GM21390 (cell line): ENCODE measurements at regions not wholly inside any gene's neighbourhood (a gene's known extent, or its start where the extent isn't known, plus 50 kb on each side); places are given as distances from the start of the nearest gene placed in this dataset.

Experiments
- ATAC-seq: cut with Tn5 transposase; IDR thresholded peaks from one replicate; pipeline ENCODE4 v1.9.1; 2021; ENCODE audit not compliant: unreplicated experiment

DNA sequence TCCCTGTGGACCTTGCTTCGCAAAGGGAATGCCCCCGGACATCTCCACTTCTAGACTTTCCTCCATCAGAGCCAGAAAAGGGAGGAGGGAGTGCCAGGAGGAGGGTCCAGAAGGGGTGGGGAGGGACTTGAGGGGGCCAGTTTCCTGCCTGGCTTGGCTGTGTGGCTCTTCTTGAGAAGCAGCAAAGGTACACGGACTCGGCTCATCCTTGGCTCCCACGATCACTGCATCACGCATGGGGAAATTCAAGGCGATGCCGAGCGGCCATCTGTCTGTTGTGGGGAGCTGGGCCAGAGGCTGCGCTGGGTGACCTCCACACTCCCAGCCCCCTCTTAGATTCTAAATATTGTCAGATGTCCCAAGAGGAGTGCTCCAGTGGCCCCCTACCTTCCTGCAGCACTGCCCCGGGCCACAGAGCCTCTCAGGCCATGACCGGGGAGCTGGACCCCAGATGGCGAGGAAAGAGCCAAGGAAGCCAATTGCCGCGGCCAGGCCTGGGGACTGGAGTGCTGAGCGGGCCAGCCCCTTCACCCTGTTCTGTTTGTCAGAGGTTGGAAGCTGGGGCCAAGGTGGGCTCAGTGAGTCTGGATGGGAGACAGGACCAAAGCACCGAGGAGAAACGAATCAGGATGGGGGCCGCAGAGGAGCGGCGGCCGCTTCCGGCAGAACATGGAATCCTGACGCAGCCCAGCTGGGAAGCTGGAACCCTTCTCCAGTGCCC, 104.5 kb downstream of the RBFOX3 start:
- no peak for ATAC-seq

DNA sequence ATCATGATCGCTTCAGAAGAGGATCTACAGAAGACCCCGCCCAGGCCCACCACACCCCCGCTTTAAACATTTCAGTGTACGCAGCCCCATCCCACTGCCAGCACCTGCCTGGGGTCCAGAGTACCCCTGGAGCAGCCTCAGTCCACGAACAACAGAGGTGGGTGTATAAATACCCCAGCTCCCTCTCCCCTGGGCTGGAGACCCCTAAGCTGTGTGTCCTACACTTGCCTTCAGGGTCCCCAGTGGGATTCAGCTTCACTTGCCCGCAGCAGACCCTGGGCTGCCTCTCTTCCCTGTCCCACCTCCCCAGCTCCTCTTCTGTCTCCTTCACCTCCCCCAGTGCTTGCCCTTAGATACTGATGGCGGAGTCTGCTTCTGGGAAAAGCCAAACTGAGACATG, 105.7 kb downstream of the RBFOX3 start:
- ATAC-seq = no peak

DNA sequence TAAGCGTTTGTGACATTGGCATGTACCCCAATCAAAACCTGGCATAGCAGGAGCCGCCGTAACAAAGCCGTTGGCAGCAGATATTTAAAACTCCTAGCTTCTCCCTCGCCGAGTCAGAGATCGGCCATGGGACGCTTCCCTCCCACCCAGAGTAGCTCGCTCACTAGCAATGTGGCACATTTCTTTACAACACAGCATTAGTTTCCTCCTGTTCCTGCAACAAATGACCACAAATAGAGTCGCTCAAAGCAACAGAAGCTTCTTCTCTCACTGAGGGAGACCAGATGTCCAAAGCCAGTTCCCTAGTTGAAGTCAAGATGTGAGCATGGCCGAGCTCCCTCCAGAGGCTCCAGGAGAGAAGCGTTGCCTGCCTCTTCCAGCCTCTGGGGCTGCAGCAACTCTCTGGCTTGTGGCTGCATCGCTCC, 106.7 kb downstream of the RBFOX3 start:
- no peak for ATAC-seq

DNA sequence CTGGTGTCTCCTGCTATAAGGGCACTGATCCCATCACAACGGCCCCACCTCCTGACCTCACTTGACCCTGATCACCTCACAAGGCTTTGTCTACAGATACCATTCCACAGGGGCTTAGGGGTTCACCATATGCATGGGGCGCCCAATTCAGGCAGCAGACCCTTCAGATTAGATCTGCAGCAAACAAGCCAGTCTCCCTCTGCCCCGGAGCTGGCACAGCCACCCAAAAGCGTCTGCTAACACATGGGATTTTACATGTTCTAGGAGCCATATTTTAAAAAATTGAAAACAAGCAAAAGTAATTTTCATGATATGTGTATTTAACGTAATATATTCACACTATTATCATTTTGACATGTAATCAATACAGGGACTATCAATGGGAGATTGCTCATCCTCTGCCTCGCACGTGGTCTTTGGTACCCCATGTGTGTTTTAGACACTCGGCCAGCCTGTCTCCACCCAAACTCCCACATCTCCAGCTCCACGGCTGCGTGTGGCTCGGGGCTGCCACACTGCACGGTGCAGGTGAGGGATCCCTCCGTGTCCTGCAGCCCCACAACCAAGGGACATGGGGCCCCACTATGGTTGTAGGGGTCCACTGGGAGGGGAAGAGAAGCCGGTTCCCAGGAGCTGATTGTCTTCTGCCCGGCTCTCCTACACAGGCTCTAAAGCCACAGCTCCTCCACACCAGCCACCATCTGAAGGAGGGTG, 107.6 kb downstream of the RBFOX3 start:
- no peak for ATAC-seq

DNA sequence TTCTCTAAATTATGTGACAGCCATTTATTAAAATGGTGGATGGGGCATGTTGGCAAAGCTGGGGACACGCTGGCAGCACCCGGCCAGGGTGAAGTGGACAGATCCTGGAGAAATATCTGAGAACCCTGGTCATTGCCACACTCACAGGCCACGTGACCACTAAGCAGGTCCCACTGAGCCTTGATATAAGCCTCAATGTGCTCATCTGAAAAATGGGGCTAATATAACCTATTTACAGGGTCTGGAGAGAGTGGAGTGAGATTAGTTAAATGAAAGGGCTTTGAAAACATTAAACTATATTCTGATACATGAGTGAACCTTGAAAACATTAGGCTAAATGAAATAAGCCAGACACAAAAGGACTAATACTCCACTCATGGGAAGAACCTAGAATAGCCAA, 108.9 kb downstream of the RBFOX3 start:
- no peak for ATAC-seq

DNA sequence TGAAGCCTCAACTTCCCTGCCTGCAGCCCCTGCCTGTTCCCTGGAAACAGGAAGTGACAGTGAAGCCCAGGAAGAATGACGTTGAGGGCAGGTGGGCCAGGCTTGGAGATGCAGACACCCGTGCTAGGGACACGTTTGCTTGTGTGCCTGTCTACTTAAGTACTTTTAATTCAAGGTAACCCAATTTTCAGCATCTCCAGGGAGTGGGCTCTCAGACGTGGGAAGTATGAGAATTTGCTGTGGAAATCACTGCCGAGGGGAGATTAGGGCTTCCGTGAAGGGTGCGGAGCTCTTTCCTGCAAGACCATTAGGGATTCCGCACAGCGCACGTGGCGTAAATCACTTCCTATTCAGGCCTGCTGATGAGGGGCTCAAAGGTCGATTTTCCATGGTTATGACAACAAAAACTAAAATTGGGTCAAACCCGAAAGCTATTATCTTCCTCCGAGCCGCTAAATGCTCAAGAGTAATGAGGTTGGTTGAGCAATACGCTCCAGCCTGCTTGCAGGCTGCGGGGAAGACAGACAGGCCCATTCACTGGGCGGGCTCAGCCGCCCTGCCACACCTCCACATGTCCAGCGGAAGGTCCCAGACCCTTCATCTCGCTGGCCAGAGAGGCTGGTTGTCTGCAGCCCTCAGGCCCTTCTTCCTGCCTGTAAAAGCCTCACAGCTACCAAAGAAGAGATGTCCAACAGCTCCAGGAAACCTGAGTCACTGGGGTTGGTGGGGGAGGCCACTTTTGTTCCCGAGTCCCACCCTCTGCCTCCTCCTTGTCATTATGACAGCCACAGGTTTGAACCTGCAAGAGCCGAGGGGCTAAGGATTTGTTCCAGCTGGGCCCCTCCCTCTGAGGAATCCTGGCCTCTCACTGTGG, 109.9 kb downstream of the RBFOX3 start:
- no peak for ATAC-seq

DNA sequence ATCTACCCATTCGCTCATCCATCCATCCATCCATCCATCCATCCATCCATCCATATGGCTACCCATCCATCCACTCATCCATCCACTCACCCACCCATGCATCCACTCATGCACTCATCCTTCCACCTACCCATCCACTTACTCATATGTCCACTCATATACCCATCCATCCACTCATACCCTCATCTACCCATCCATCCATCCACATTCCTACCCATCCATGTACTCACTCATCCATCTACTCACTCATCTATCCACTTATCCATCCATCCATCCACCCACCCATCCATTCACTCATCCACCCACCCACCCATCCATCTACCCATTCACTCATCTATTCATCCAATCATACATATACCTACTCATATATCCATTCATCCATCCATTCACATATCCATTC, 112.0 kb downstream of the RBFOX3 start:
- no peak for ATAC-seq

DNA sequence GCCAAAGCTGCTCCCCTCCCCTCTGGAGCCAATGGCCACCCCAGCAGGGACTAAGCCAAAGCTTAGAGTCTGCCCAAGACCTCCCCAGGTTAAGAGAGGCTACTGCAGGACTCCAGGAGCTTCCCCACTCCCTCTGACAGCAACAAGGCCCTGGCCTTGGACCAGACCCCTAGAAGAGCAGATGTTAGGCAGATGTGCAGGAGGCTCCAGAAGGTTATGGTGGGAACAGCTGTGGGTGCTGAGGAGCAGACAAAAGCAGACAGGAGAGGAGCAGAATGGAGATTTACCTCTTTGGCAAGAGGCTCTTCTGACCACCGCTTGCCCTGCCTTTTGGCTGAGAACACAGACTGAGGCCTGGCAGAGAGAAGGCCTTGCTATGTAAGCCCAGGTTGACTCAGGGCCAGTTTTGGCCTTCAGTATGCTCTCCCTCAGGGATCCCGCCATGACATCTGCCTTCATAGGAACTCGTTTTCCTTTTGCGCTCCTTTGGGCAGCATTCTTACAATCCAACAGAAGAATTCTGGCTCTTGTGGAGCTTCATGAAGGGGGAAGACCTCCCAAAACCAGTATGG, 113.0 kb downstream of the RBFOX3 start:
- no peak for ATAC-seq

DNA sequence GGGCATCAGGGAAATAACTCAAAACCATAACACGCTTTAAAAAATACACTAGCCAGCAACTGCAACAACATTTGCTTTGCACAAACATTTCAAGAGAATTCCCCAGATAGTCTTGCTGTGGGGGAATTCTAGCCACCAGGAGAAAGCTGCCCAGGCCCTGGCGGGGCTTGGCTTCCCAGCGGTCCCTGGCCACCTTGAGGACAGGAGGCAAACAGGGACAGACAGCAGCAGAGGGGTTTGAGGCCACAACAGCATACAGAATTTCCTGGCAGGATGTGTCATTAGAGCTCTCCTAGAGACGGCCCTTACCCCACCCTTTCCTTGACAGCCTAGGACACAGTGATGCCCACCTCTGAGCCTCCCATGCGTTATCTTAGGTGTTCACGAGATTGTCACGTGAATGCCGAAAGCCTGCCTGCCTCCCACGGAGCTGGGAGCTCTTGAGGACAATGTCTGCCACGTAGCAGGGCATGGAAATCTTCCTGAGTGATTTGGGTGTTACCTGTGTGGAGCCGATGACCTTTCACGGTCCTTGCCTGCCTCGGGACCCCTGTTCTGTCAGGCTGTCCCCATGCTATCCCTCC, 114.3 kb downstream of the RBFOX3 start:
- no peak for ATAC-seq

DNA sequence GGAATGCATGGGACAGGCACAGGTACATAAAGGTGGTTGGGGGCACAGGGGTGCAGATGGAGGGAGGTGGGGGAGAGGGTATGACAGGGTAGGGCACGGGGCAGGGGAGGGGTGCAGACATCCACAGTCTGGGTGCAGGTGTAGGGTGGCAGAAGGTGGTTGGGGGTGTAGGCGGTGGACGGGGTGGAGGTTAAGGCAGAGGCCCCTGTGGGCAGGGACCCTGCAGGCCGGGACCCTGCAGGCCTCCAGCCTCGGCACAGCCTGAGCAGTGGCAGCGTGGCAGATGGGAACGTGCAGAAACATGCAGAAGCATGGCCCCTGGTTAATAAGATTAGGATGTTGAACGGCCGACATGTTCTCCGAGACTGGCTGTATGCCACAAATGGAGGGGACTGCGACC, 115.2 kb downstream of the RBFOX3 start:
- no peak for ATAC-seq

DNA sequence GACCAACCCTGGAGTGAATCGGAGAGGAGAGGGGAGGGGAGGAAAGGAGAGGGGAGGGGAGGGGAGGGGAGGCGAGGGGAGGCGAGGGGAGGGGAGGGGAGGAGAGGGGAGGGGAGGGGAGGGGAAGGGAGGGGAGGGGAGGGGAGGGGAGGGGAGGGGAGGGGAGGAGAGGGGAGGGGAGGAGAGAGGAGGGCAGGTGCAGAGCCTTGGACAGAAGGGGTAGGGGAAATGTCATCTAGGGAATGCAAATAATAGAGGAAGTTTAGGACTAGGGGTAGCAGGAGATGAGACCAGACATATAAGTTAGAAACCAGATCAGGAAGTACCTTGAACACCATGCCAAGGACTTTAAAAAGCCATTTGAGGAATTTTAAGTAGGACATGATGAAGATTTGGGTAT, 119.8 kb downstream of the RBFOX3 start:
- ATAC-seq = no peak

DNA sequence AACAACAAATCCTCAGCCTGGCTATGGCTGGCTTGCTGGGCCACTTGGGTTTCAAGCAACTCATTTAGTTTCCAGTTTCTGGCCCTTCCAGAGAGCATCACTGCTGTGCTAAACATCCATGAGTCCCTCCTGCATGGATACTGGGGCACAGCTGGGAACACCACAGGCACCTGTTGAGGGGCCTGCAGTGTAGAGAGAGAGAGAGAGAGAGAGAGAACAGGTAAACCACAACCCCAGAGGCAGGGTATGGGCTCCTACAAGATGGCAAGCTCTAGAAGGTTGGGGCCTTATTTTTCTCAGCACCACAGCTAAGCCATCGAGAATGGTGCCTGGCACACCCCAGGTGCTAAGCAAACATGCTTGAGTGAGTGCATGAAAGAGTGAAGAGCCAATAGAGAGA, 120.3 kb downstream of the RBFOX3 start:
- no peak for ATAC-seq

DNA sequence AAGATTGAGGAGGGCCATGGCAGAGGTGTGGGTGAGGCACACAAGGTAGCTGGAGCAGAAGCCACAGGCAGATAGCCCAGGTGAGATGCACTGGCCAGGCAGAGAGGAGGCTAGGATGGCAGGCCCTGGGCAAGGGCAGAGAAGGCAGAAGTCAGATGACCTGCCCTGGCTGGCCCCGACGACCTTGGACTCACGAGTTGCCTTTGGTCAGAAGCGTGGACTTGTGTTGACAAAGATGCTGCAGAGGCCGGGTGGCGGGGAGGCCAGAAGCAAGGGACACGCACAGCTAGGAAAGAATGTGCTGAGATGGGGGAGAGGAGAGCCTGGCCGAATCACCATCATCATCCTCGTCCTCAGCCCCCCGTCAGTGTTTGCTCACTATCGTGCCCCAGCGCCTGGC, 123.7 kb downstream of the RBFOX3 start:
- ATAC-seq = no peak

DNA sequence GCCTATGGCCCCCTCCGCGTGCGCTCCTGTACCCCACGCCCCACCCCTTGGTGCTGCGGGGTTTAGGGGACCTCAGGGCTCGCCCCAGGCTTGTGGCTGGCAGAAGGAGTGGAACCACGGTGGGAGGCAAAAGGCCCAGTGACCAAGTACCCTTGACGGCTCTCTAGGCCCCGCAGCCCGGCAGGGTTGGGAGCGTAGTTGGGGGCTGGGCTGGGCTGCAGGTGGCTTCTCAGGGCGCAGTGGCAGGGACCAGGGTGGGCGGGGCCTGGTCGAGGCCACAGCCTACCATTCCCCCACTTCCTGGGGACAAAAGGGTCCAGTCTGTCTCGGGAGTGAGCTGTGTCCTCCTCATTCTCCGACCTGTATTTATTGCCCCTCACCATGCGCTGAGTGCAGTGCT, 124.9 kb downstream of the RBFOX3 start:
- ATAC-seq = no peak

DNA sequence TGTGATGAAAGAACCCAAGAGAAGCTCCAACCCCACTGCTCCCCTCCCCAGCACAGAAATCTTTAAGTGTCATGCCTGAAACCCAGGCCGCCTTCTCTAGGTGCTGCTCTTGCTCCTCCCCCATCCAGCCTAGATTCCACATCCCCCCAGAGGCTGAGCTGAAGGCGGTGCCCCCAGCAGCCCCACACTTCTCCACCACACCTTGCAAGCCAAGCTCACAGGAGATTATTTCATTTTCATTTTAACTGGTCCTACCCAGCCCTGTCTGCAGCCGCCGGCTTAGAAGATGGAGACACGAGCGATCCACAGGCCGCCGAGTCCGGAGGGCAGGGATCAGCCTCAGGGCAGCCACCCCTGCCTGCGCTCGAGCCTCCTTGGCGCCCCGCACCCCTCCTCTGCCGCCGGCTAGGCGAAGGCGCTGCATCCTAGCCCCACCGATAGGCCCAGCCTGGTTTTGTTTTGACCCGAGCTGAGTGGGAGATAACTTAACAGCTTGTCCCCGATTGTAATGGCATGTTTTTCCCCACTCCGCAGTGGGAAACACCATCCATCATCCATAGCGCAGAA, 125.3 kb downstream of the RBFOX3 start:
- ATAC-seq = no peak

DNA sequence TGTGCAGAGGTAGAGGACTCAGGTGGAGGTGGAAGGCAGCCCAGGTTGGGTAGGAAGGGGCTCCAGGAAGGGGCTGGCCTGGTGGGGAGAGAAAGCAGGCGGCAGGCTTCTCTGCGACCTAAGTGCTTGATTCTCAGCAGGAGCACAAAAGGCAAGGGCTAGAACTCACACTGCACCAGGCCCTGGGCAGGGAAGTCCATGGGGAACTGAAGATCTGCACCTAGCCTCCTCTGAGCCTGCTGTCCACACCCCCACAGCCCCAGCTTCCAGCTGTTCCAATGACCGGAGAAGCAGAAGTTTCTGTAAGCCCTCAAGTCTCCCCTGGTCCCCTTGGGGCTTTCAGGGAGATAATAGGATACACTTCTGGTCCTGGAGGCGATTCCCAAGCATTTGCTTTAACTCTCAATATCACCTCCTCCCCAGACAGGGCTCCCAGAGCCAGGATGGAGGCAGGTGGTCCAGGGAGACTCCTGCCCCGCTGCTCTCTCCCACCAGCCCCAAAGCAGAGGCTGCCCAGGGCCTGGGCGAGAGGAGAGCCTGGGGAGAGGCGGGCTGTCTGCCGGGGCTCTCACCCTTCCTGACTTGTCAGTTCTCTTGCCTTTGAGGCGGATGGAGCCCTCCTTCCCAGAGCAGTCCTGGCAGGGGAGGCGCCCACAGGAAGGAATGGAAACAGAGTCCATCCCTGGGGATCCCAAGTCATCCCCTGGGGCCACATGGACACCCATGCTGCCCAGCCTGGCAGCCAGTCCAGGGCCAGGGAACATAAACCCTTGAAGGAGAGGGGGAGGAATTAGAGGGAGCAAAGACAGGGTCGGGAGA, 126.0 kb downstream of the RBFOX3 start:
- ATAC-seq = no peak

DNA sequence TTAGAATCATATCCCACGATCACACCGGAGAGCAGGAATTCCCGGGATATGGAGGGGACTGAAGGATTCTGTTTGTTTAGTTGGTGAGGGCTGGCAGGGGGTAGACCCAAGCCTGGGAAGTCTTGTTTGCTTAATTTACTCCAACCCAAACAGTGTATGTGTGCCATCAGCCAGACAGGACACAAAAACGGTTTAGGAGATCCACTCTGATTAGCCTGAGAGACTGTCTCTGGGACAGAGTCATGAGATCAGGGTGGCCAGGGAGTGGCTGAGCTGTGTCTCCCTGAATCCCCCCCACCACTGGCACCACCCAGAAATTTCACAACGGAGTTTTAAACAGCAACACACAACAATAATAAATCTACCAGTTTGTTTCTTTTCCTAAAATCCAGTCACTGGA, 127.0 kb downstream of the RBFOX3 start:
- no peak for ATAC-seq

DNA sequence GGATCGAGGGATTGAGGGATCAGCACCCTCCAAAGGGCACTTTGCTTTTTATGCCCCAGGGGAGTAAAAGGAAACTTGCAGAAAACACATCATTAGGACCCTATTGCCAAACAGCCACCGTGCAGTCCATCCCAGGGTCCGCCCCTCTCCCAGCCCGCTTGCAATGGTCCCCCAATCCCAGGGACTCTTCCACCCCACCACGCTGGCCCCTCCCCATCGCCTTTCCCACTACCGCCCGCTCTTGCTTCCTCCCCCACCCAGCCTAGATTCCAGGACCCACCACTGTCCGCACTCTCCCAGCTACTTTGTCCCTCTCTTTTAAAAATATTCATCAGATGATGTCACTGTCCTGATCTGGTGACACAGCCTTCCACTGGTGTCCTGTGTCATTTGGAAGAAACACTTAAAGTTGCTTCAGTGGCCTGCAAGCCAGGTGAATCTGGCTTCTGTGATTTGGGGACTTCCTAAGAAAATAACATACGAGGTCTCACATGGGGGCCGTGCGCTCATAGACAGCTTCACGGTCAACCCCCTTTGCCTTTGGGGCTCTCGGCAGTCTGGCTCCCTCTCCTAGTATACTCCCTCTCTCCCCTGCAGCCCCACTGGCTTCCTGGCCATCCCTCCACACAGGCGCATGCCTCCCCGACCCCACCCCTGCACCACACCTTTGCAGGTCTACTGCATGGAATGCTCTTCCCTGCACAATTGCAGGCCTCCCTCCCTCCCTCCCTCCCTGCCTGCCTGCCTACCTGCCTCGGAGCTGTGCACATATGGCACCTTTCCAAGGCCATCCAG, 127.9 kb downstream of the RBFOX3 start:
- no peak for ATAC-seq

DNA sequence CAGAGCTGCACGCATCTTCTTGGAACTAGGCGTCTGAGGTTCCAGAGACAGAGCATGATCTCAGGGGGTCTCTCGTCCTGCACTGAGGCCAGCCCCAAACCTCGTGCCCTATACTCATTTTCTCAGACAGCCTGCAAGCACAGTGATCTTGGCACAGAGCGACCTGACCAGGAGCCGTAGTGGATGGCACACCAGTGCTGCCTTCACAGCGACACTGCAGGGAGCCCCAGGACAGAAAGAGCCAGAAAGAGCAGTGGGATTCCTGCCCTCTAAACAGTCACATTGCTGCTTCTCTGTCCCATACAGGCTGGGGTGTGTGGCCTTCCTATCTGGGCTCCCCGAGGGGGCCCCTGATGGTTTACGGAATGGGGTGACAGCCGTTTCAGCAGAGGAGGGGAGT, 131.0 kb downstream of the RBFOX3 start:
- ATAC-seq = no peak
